GM12878 (cell line): ENCODE measurements at regions not wholly inside any gene's neighbourhood (a gene's known extent, or its start where the extent isn't known, plus 50 kb on each side); places are given as distances from the start of the nearest gene placed in this dataset.
A peak's percentile ranks its signal among the peaks of the same experiment; 100 is the strongest.

ENCODE experiments used
- ATAC-seq: fragments of 200-7000 bp; cut with Tn5 transposase; 3 replicates; pipeline ENCODE4 v1.9.1; 2020; ENCODE audit warnings: mild to moderate bottlenecking, moderate library complexity
- BruUV-seq: library from RNA; stranded (reverse); fragments of 400-500 nt; replicated peaks from 2 replicates; lab custom pipeline; 2021; lab: Mats Ljungman, UMichigan
- CTCF ChIA-PET: fragments of 300-600 bp; sonication (Branson Sonifier 250); formaldehyde crosslinking; extraction: SDS; loops from one replicate; lab custom pipeline; 2021; ENCODE audit warnings: inconsistent platforms; lab: Yijun Ruan, JAX
- POLR2A ChIA-PET: fragments of 350-600 bp; formaldehyde crosslinking; extraction: SDS; loops from one replicate; lab custom pipeline; 2021; ENCODE audit warnings: inconsistent platforms; lab: Charles Lee
- RAD21 ChIA-PET: fragments of 300-600 bp; sonication (Branson Sonifier 250); formaldehyde crosslinking; loops from one replicate; lab custom pipeline; 2023; ENCODE audit warnings: antibody characterized with exemption; ENCODE audit not compliant: unreplicated experiment; lab: Charles Lee
- SMC1A ChIA-PET: fragments of 300-600 bp; sonication (Branson Sonifier 250); formaldehyde crosslinking; loops from one replicate; lab custom pipeline; 2023; ENCODE audit not compliant: unreplicated experiment, uncharacterized antibody; lab: Charles Lee
- DNase-seq: peaks from one replicate; pipeline ENCODE4 v3.0.0-alpha.2; 2011; ENCODE audit warnings: low read depth, low spot score
- FAIRE-seq: peaks from 3 replicates; lab custom pipeline; 2011; peaks lifted over from hg19 to GRCh38; lab: Jason Lieb, UNC
- H2AFZ ChIP-seq: 2 replicates; pipeline ENCODE4 v1.6.0; 2011; ENCODE audit warnings: low read depth, low read length, control low read depth; ENCODE audit not compliant: control insufficient read depth
- H3K27ac ChIP-seq: 2 replicates; pipeline ENCODE4 v1.5.1; 2011; ENCODE audit warnings: control low read depth; ENCODE audit not compliant: control insufficient read depth, insufficient read depth
- H3K27me3 ChIP-seq, 2 experiments: replicated peaks in 1 of 2; 2 replicates each; pipeline versions ENCODE4 v1.6.0 to v1.6.1; 2011; ENCODE audit warnings: low read length in 1 of 2; ENCODE audit not compliant: control insufficient read depth in 2 of 2, insufficient read depth in 2 of 2
- H3K36me3 ChIP-seq, 2 experiments: 2 replicates each; pipeline ENCODE4 v1.5.1; 2011; ENCODE audit warnings: low read length in 1 of 2; ENCODE audit not compliant: control insufficient read depth in 2 of 2, insufficient read depth in 2 of 2
- H3K4me1 ChIP-seq: 2 replicates; pipeline ENCODE4 v1.6.1; 2011; ENCODE audit warnings: mild to moderate bottlenecking, low read length, moderate library complexity, mixed read lengths; ENCODE audit not compliant: control insufficient read depth, insufficient read depth
- H3K4me2 ChIP-seq: 2 replicates; pipeline ENCODE4 v1.6.0; 2011; ENCODE audit warnings: control low read depth; ENCODE audit not compliant: control insufficient read depth, insufficient read depth
- H3K4me3 ChIP-seq: fragments of 200-600 bp; sonication (generic); 2 replicates; pipeline ENCODE4 v1.5.1; 2016
- H3K79me2 ChIP-seq: 2 replicates; pipeline ENCODE4 v1.6.0; 2011; ENCODE audit warnings: low read length; ENCODE audit not compliant: control insufficient read depth, insufficient read depth
- H3K9ac ChIP-seq: 2 replicates; pipeline ENCODE4 v1.8.0; 2011; ENCODE audit warnings: low read length, control low read depth, mixed read lengths; ENCODE audit not compliant: control insufficient read depth, insufficient read depth
- H3K9me3 ChIP-seq: replicated peaks from 3 replicates; pipeline ENCODE4 v1.5.1; 2011; ENCODE audit warnings: mild to moderate bottlenecking, low read length; ENCODE audit not compliant: control insufficient read depth, insufficient read depth
- H4K20me1 ChIP-seq: 2 replicates; pipeline ENCODE4 v1.6.0; 2011; ENCODE audit not compliant: control insufficient read depth, insufficient read depth
- CBFB ChIP-seq: IDR thresholded peaks from 2 replicates; pipeline ENCODE4 v1.6.1; 2016; ENCODE audit warnings: antibody characterized with exemption, low read depth
- ETV6 ChIP-seq, 2 experiments: fragments of 450-650 bp in 1 of 2; IDR thresholded peaks in 1 of 2; conservative IDR thresholded peaks in 1 of 2; 2 replicates each; pipeline ENCODE4 v1.6.1; 2014; ENCODE audit warnings: antibody characterized with exemption in 1 of 2, borderline replicate concordance in 1 of 2, low read depth in 1 of 2, mild to moderate bottlenecking in 1 of 2, moderate library complexity in 1 of 2
- RB1 ChIP-seq: fragments of 450-650 bp; formaldehyde crosslinking; IDR thresholded peaks from 2 replicates; pipeline ENCODE4 v1.6.1; 2017; ENCODE audit warnings: mild to moderate bottlenecking, borderline replicate concordance
- SPI1 ChIP-seq: IDR thresholded peaks from 2 replicates; pipeline ENCODE4 v1.6.1; 2011; ENCODE audit warnings: low read depth, mild to moderate bottlenecking, low read length, moderate library complexity, borderline replicate concordance; ENCODE audit not compliant: insufficient read depth
- STAT3 ChIP-seq: IDR thresholded peaks from 2 replicates; pipeline ENCODE4 v1.6.1; 2011; ENCODE audit warnings: low read depth, low read length, improper control_type of control experiment
- SUPT20H ChIP-seq: IDR thresholded peaks from 2 replicates; pipeline ENCODE4 v1.6.1; 2011; ENCODE audit warnings: low read depth, mild to moderate bottlenecking, low read length, moderate library complexity, borderline replicate concordance; ENCODE audit not compliant: control insufficient read depth
- ZSCAN29 ChIP-seq: fragments of 450-650 bp; IDR thresholded peaks from 2 replicates; pipeline ENCODE4 v1.6.1; 2017; ENCODE audit warnings: mild to moderate bottlenecking, moderate library complexity
- WGBS: methylation state at CpG from one replicate; pipeline ENCODE4 v1.1.6; 2016; ENCODE audit warnings: low lambda C conversion rate; ENCODE audit not compliant: insufficient replicate concordance, insufficient coverage; ENCODE audit errors: missing lambda C conversion rate; 5-methylcytosine and 5-hydroxymethylcytosine counted together
- in situ Hi-C: fragments of 300-500 bp; cut with MboI; formaldehyde crosslinking; loops from 9 replicates; pipeline ENCODE4 v1.14.3; 2018; ENCODE audit warnings: mixed read lengths
- intact Hi-C: fragments of 100-400 bp; cut with micrococcal nuclease; formaldehyde crosslinking; loops from one replicate; pipeline ENCODE4 v1.14.2; 2022; ENCODE audit not compliant: unreplicated experiment

- no peak for ATAC-seq
- Histone ChIP-seq H4K20me1 (no peaks in the 10 kb centered on the region), H3K4me3 (no peak overlapping the region), H3K4me2 (peak overlapping the region; percentile 4; the same call in 1 of the 2 replicates), H2AFZ (no peak overlapping the region), H3K79me2 (peaks cover 66% of the 10 kb centered on the region), H3K36me3 (no peaks in the 10 kb centered on the region), H3K27me3 (no peaks in the 10 kb centered on the region), H3K27ac (peak overlapping the region; percentile 95), H3K9me3 (peaks cover 23% of the 10 kb centered on the region), H3K4me1 (peaks cover 37% of the 10 kb centered on the region), H3K9ac (no peak overlapping the region)
- ChIA-PET CTCF (interaction anchor here (1.0 to 2.2 kb wide), 7 partner anchors 15 to 87 kb away, joined by 3 to 8 read pairs (median 3); no protein-coding TSS in a partner anchor), SMC1A (interaction anchor here (1.2 to 6.3 kb wide), 8 partner anchors 11 to 82 kb away, joined by 3 to 61 read pairs (median 12); no protein-coding TSS in a partner anchor), RAD21 (interaction anchor here (0.6 to 4.0 kb wide), 15 partner anchors 9 to 90 kb away, joined by 3 to 37 read pairs (median 5); no protein-coding TSS in a partner anchor), POLR2A (interaction anchor here (1.1 to 2.9 kb wide), 3 partner anchors 17 to 282 kb away, joined by 3 to 15 read pairs (median 3); no protein-coding TSS in a partner anchor)
- no TSS peak for BruUV-seq
- 97% methylated on average over 6 of the region's 6 CpGs for WGBS
- DNase-seq = no peak
- FAIRE-seq = no peak
- intact Hi-C loops = no loop called here
- no peak for TF ChIP-seq RB1
- TF ChIP-seq SUPT20H = no peak
- TF ChIP-seq STAT3 = no peak
- no peak for TF ChIP-seq ZSCAN29
- no peak for TF ChIP-seq ETV6 (conservative IDR thresholded peaks at IDR 0.05 in 1 of 2, IDR thresholded peaks at IDR 0.05 in 1 of 2; ENCODE audit: borderline replicate concordance in 1 of 2, low read depth in 1 of 2)
- in situ Hi-C loops = loop anchor here (10.0 kb wide), 1 partner anchor 58 kb away; no protein-coding TSS in a partner anchor
These were observed 100.4 kb downstream of the MRPL39 start for GRCh38 chr21:25506887-25507286.

GRCh38 chr21:25506261-25506660 lies 101.0 kb downstream of the MRPL39 start:
- Histone ChIP-seq H3K27ac (peak overlapping the region; percentile 95), H4K20me1 (no peaks in the 10 kb centered on the region), H2AFZ (peak overlapping the region; percentile 6; the same call in 1 of the 2 replicates), H3K9me3 (peaks cover 25% of the 10 kb centered on the region), H3K4me1 (peaks cover 42% of the 10 kb centered on the region), H3K79me2 (peaks cover 62% of the 10 kb centered on the region), H3K36me3 (no peaks in the 10 kb centered on the region), H3K27me3 (no peaks in the 10 kb centered on the region), H3K9ac (no peak overlapping the region), H3K4me3 (no peak overlapping the region; the same call in 1 of the 2 replicates), H3K4me2 (peak overlapping the region; percentile 45)
- FAIRE-seq = no peak
- CTCF ChIA-PET = interaction anchor here (1.1 to 1.6 kb wide), 2 partner anchors 14 to 44 kb away, joined by 3 read pairs; no protein-coding TSS in a partner anchor
- SMC1A ChIA-PET = interaction anchor here (1.0 to 6.3 kb wide), 8 partner anchors 10 to 102 kb away, joined by 3 to 61 read pairs (median 6); no protein-coding TSS in a partner anchor
- in situ Hi-C loops = loop anchor here (10.0 kb wide), 1 partner anchor 59 kb away; no protein-coding TSS in a partner anchor
- BruUV-seq = no TSS peak
- intact Hi-C loops = no loop called here
- no peak for DNase-seq
- no peak for TF ChIP-seq CBFB
- TF ChIP-seq SPI1 = peak; percentile 74
- RAD21 ChIA-PET = interaction anchor here (1.2 to 4.0 kb wide), 4 partner anchors 9 to 82 kb away, joined by 3 to 37 read pairs (median 10); no protein-coding TSS in a partner anchor
- no peak for ATAC-seq
- POLR2A ChIA-PET = interaction anchor here (2.9 kb wide), 1 partner anchor 17 kb away, joined by 15 read pairs; no protein-coding TSS in a partner anchor
- WGBS = 98% methylated on average over 2 of the region's 2 CpGs
